Activated CD4-positive, alpha-beta memory T cell treated with anti-CD3 and anti-CD28 coated beads, Interleukin-2, amount 10 ng/mL, durations not matched to agents 7 days and 5 days (primary cell): ENCODE measurements at regions not wholly inside any gene's neighbourhood (a gene's known extent, or its start where the extent isn't known, plus 50 kb on each side); places are given as distances from the start of the nearest gene placed in this dataset.
A peak's percentile ranks its signal among the peaks of the same experiment; 100 is the strongest.
"Not testable (repeated sequence)": the region's sequence is repeated elsewhere in the genome, so short reads cannot be mapped to it uniquely, and the experiment has no call there.

Source experiments
- CTCF ChIA-PET: fragments of 350-600 bp; sonication (Branson Sonifier 250); formaldehyde crosslinking; loops from one replicate; lab custom pipeline; 2021; ENCODE audit warnings: antibody characterized with exemption, inconsistent platforms; lab: Charles Lee
- POLR2A ChIA-PET: fragments of 350-600 bp; sonication (Branson Sonifier 250); formaldehyde crosslinking; loops from one replicate; lab custom pipeline; 2021; ENCODE audit warnings: antibody characterized with exemption; lab: Charles Lee
- DNase-seq: peaks from one replicate; pipeline ENCODE4 v3.0.0-alpha.2; 2020
- H3K27ac Mint-ChIP-seq: one replicate; pipeline ENCODE4 v1.8.0; 2021; ENCODE audit warnings: mild to moderate bottlenecking, mixed read lengths
- H3K27me3 Mint-ChIP-seq: one replicate; pipeline ENCODE4 v1.8.0; 2021; ENCODE audit warnings: mixed read lengths
- H3K36me3 Mint-ChIP-seq: one replicate; pipeline ENCODE4 v1.8.0; 2021; ENCODE audit warnings: low read depth, mixed read lengths
- H3K4me1 Mint-ChIP-seq: one replicate; pipeline ENCODE4 v1.8.0; 2021; ENCODE audit warnings: mixed read lengths
- H3K4me3 Mint-ChIP-seq: one replicate; pipeline ENCODE4 v1.8.0; 2021; ENCODE audit warnings: mild to moderate bottlenecking, mixed read lengths
- H3K9me3 Mint-ChIP-seq: one replicate; pipeline ENCODE4 v1.8.0; 2021; ENCODE audit warnings: mixed read lengths

- ChIA-PET CTCF (no interaction called here), POLR2A (no interaction called here)
- H3K27ac Mint-ChIP-seq = no peak overlapping the region
- DNase-seq = no peak
- no peak overlapping the region for H3K4me3 Mint-ChIP-seq
- H3K27me3 Mint-ChIP-seq = no peaks in the 10 kb centered on the region
- no peaks in the 10 kb centered on the region for H3K9me3 Mint-ChIP-seq
- no peaks in the 10 kb centered on the region for H3K36me3 Mint-ChIP-seq
- H3K4me1 Mint-ChIP-seq = no peaks in the 10 kb centered on the region
These were observed 480.3 kb downstream of the BRD1 start for GRCh38 chr22:49347376-49347775.

- Mint-ChIP-seq H3K27me3 (no peaks in the 10 kb centered on the region), H3K4me1 (no peaks in the 10 kb centered on the region), H3K4me3 (no peak overlapping the region), H3K36me3 (no peaks in the 10 kb centered on the region), H3K9me3 (no peaks in the 10 kb centered on the region), H3K27ac (no peak overlapping the region)
- CTCF ChIA-PET = no interaction called here
- POLR2A ChIA-PET = no interaction called here
- DNase-seq = no peak
These were observed 481.8 kb downstream of the BRD1 start for GRCh38 chr22:49345896-49346295.

GRCh38 chr22:49344656-49345055 lies 483.0 kb downstream of the BRD1 start:
- Mint-ChIP-seq H3K27me3 (no peaks in the 10 kb centered on the region), H3K4me3 (no peak overlapping the region), H3K27ac (no peak overlapping the region), H3K9me3 (no peaks in the 10 kb centered on the region), H3K36me3 (no peaks in the 10 kb centered on the region), H3K4me1 (no peaks in the 10 kb centered on the region)
- DNase-seq = no peak
- ChIA-PET POLR2A (no interaction called here), CTCF (no interaction called here)

GRCh38 chr22:49344161-49344560 lies 483.5 kb downstream of the BRD1 start:
- no peak overlapping the region for H3K27ac Mint-ChIP-seq
- H3K4me3 Mint-ChIP-seq = no peak overlapping the region
- POLR2A ChIA-PET = no interaction called here
- peaks cover 1% of the 10 kb centered on the region for H3K27me3 Mint-ChIP-seq
- H3K36me3 Mint-ChIP-seq = no peaks in the 10 kb centered on the region
- no peaks in the 10 kb centered on the region for H3K4me1 Mint-ChIP-seq
- CTCF ChIA-PET = interaction anchor here (0.7 kb wide), 1 partner anchor 26 kb away, joined by 3 read pairs; no protein-coding TSS in a partner anchor
- no peaks in the 10 kb centered on the region for H3K9me3 Mint-ChIP-seq
- DNase-seq = no peak

GRCh38 chr22:49340406-49340805 lies 487.3 kb downstream of the BRD1 start:
- POLR2A ChIA-PET = no interaction called here
- no peaks in the 10 kb centered on the region for H3K4me1 Mint-ChIP-seq
- no peak overlapping the region for H3K27ac Mint-ChIP-seq
- CTCF ChIA-PET = no interaction called here
- no peaks in the 10 kb centered on the region for H3K36me3 Mint-ChIP-seq
- no peak for DNase-seq
- no peaks in the 10 kb centered on the region for H3K9me3 Mint-ChIP-seq
- peaks cover 1% of the 10 kb centered on the region for H3K27me3 Mint-ChIP-seq
- H3K4me3 Mint-ChIP-seq = no peak overlapping the region

- H3K36me3 Mint-ChIP-seq, H3K9me3 Mint-ChIP-seq, H3K27me3 Mint-ChIP-seq, H3K4me3 Mint-ChIP-seq, H3K27ac Mint-ChIP-seq, POLR2A ChIA-PET, H3K4me1 Mint-ChIP-seq, CTCF ChIA-PET: not testable (repeated sequence)
- DNase-seq = peak; percentile 7
These were observed 491.2 kb downstream of the BRD1 start for GRCh38 chr22:49336483-49336882.

- Mint-ChIP-seq H3K27me3 (peaks cover 1% of the 10 kb centered on the region), H3K4me1 (no peaks in the 10 kb centered on the region), H3K36me3 (no peaks in the 10 kb centered on the region), H3K9me3 (no peaks in the 10 kb centered on the region), H3K27ac (no peak overlapping the region), H3K4me3 (no peak overlapping the region)
- POLR2A ChIA-PET = no interaction called here
- no peak for DNase-seq
- CTCF ChIA-PET = no interaction called here
These were observed 492.7 kb downstream of the BRD1 start for GRCh38 chr22:49334976-49335375.

GRCh38 chr22:49334449-49334789 lies 493.3 kb downstream of the BRD1 start:
- Mint-ChIP-seq H3K9me3 (no peaks in the 10 kb centered on the region), H3K27me3 (no peaks in the 10 kb centered on the region)
- POLR2A ChIA-PET = no interaction called here

GRCh38 chr22:49333206-49333605 lies 494.5 kb downstream of the BRD1 start:
- CTCF ChIA-PET = no interaction called here
- H3K36me3 Mint-ChIP-seq = no peaks in the 10 kb centered on the region
- POLR2A ChIA-PET = no interaction called here
- peak; percentile 6 for DNase-seq
- no peaks in the 10 kb centered on the region for H3K27me3 Mint-ChIP-seq
- no peaks in the 10 kb centered on the region for H3K4me1 Mint-ChIP-seq
- H3K9me3 Mint-ChIP-seq = no peaks in the 10 kb centered on the region
- H3K4me3 Mint-ChIP-seq = no peak overlapping the region
- no peak overlapping the region for H3K27ac Mint-ChIP-seq

More at GRCh38 chr22:49334449-49334789, 493.3 kb downstream of the BRD1 start:
- Mint-ChIP-seq H3K27ac (no peak overlapping the region), H3K36me3 (no peaks in the 10 kb centered on the region), H3K4me3 (no peak overlapping the region), H3K4me1 (no peaks in the 10 kb centered on the region)
- no peak for DNase-seq
- CTCF ChIA-PET = no interaction called here

- ChIA-PET POLR2A (no interaction called here), CTCF (no interaction called here)
- Mint-ChIP-seq H3K27me3 (no peaks in the 10 kb centered on the region), H3K36me3 (no peaks in the 10 kb centered on the region), H3K4me3 (no peak overlapping the region), H3K4me1 (no peaks in the 10 kb centered on the region), H3K9me3 (no peaks in the 10 kb centered on the region), H3K27ac (no peak overlapping the region)
- DNase-seq = no peak
These were observed 495.0 kb downstream of the BRD1 start for GRCh38 chr22:49332691-49333090.

GRCh38 chr22:49331878-49332277 lies 495.8 kb downstream of the BRD1 start:
- Mint-ChIP-seq H3K4me3 (no peak overlapping the region), H3K4me1 (no peaks in the 10 kb centered on the region), H3K9me3 (no peaks in the 10 kb centered on the region), H3K36me3 (no peaks in the 10 kb centered on the region), H3K27me3 (no peaks in the 10 kb centered on the region), H3K27ac (no peak overlapping the region)
- POLR2A ChIA-PET = no interaction called here
- DNase-seq = peak; percentile 11
- CTCF ChIA-PET = no interaction called here

GRCh38 chr22:49331223-49331815 lies 496.4 kb downstream of the BRD1 start:
- H3K36me3 Mint-ChIP-seq = no peaks in the 10 kb centered on the region
- H3K27me3 Mint-ChIP-seq = no peaks in the 10 kb centered on the region
- ChIA-PET POLR2A (no interaction called here), CTCF (no interaction called here)
- DNase-seq = no peak
- no peaks in the 10 kb centered on the region for H3K4me1 Mint-ChIP-seq
- no peak overlapping the region for H3K27ac Mint-ChIP-seq
- no peaks in the 10 kb centered on the region for H3K9me3 Mint-ChIP-seq
- H3K4me3 Mint-ChIP-seq = no peak overlapping the region

GRCh38 chr22:49330421-49331222 lies 497.1 kb downstream of the BRD1 start:
- no peaks in the 10 kb centered on the region for H3K36me3 Mint-ChIP-seq
- ChIA-PET POLR2A (no interaction called here), CTCF (no interaction called here)
- peak; percentile 9 for DNase-seq
- H3K27me3 Mint-ChIP-seq = no peaks in the 10 kb centered on the region
- no peak overlapping the region for H3K27ac Mint-ChIP-seq
- H3K4me3 Mint-ChIP-seq = no peak overlapping the region
- H3K9me3 Mint-ChIP-seq = no peaks in the 10 kb centered on the region
- H3K4me1 Mint-ChIP-seq = no peaks in the 10 kb centered on the region

- no peaks in the 10 kb centered on the region for H3K36me3 Mint-ChIP-seq
- no peaks in the 10 kb centered on the region for H3K9me3 Mint-ChIP-seq
- H3K27me3 Mint-ChIP-seq = no peaks in the 10 kb centered on the region
- DNase-seq = no peak
- H3K4me1 Mint-ChIP-seq = peaks cover 4% of the 10 kb centered on the region
- H3K27ac Mint-ChIP-seq = no peak overlapping the region
- ChIA-PET POLR2A (no interaction called here), CTCF (no interaction called here)
- H3K4me3 Mint-ChIP-seq = no peak overlapping the region
These were observed 498.0 kb downstream of the BRD1 start for GRCh38 chr22:49329636-49330035.
